ENCODE measurements at regions not wholly inside any gene's neighbourhood (a gene's known extent, or its start where the extent isn't known, plus 50 kb on each side); places are given as distances from the start of the nearest gene placed in this dataset.
"Not testable (repeated sequence)": the region's sequence is repeated elsewhere in the genome, so short reads cannot be mapped to it uniquely, and the experiment has no call there.

DNA sequence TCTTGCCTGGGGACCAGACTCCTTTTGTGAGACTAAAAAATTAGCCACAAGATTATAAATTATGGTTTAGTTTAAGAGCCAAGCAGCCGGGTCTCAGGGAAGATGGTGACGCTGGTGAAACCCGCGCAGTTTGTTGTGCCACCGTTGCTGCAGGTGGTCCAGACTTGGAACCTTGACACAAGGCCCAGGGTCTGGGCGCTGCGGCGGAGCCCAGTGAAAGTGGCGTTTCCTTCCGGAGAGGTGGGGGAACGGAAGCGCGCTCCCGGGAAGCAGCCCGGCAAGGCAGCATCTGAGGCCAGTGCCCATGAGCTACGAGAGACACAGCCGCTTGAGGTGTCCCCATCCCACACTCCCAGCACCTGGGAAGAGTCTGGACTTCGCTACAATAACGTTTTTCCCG is 131.6 kb downstream of the SKIDA1 start:
- TF ChIP-seq, protein P1, sequence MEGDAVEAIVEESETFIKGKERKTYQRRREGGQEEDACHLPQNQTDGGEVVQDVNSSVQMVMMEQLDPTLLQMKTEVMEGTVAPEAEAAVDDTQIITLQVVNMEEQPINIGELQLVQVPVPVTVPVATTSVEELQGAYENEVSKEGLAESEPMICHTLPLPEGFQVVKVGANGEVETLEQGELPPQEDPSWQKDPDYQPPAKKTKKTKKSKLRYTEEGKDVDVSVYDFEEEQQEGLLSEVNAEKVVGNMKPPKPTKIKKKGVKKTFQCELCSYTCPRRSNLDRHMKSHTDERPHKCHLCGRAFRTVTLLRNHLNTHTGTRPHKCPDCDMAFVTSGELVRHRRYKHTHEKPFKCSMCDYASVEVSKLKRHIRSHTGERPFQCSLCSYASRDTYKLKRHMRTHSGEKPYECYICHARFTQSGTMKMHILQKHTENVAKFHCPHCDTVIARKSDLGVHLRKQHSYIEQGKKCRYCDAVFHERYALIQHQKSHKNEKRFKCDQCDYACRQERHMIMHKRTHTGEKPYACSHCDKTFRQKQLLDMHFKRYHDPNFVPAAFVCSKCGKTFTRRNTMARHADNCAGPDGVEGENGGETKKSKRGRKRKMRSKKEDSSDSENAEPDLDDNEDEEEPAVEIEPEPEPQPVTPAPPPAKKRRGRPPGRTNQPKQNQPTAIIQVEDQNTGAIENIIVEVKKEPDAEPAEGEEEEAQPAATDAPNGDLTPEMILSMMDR (IDR thresholded peaks at IDR 0.05; ENCODE audit: extremely low read depth, missing control alignments): no peak
- no peak for DNase-seq (ENCODE audit: low spot score)

GRCh38 chr10:21388589-21388988 is 136.9 kb downstream of the SKIDA1 start:
- DNase-seq (ENCODE audit: low spot score): no peak
- TF ChIP-seq, protein P1 (IDR thresholded peaks at IDR 0.05; ENCODE audit: extremely low read depth, missing control alignments): no peak

DNA sequence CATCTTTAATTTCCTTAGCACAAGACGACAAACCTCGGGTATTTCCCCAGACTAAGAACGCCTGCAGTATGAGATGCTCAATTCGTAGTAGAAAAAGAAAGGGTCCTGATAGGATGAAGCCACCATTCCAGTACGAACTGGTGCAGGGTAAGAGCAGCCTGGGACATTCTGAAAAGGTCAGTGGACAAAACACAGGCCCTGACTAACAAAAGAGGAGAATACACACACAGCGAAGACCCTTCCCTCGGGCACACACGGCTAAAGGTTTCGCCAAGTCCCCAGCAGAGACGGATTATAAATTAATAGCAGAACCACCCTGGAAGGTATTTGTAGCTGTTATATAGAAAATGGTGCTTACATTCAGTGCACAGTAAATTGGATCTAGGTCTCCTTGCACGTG is 137.6 kb downstream of the SKIDA1 start:
- no peak for DNase-seq (ENCODE audit: low spot score)
- TF ChIP-seq, protein P1 (IDR thresholded peaks at IDR 0.05; ENCODE audit: extremely low read depth, missing control alignments): no peak

DNA sequence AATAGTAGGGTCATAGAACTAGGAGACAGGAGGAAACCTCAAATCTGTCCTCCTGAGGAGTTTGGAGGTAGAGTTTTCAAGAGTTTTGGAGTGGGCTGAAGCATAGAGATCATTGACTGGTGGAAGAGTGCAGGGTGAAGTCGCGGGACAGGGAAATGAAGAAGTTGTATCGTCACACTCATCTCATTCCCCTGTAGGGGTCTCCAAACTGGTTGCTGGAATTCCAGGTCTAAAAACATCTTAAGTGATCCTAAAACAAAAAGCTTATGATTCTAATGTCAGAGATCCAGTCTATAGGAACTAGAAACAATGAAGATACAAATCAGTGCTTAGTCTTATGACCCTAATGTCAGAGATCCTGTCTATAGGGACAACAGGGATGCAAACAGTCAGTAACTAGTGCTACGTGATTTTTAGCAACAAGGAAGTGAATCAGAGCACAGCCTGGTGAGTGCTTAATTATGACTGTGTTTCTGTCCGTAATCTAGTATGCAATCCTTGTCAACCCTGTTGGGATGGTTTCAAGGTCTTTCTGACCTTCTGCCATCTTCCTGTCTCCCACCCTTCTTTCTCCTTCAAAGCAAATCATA is 139.4 kb downstream of the SKIDA1 start:
- DNase-seq (ENCODE audit: low spot score): no peak
- TF ChIP-seq, protein P1 (IDR thresholded peaks at IDR 0.05; ENCODE audit: extremely low read depth, missing control alignments): no peak

DNA sequence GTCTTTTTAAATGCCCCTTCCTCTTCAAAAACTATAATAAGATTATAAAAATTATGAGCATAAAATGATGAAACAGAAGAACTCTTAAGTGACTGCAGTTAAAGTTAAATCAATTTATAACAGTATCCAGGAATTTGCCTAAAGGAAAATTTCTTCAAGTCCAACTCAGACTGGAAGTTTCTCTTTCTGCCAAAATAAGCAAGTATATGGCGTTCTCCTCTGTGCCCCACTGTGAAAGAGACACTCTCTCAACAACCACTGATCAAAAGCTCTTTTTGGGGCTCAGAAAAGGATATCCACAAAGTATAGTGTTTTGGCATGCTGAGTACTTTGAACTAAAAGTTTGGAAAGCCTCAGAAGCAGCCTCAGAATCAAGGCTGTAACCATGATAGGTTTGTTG is 139.9 kb downstream of the SKIDA1 start:
- TF ChIP-seq, protein P1 (IDR thresholded peaks at IDR 0.05; ENCODE audit: extremely low read depth, missing control alignments): no peak
- no peak for DNase-seq (ENCODE audit: low spot score)

GRCh38 chr10:21379143-21379542 is 146.3 kb downstream of the SKIDA1 start:
- TF ChIP-seq, protein P1 (IDR thresholded peaks at IDR 0.05; ENCODE audit: extremely low read depth, missing control alignments): no peak
- DNase-seq (ENCODE audit: low spot score): no peak

GRCh38 chr10:21375274-21375673 is 150.2 kb downstream of the SKIDA1 start:
- not testable (repeated sequence) for DNase-seq (ENCODE audit: low spot score)

DNA sequence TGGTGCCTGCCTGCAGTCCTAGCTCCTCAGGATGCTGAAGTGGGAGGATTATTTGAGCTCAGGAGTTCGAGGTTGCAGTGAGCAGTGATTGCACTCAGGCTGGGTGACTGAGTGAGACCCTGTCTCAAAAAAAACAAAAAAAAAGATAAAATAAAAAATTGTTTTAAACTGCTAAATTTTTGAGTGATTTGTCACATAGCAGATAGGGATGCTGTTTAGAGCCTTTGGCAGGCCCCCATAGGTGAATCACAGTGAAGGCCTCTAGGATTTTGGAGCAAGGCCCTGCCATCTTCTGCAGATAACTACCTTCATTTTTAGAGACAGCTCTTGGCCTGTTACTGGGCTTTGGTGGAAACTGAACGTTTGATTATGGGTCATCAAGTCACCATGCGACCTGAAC is 151.6 kb downstream of the SKIDA1 start:
- not testable (repeated sequence) for DNase-seq (ENCODE audit: low spot score)

Measured in GM20000 (cell line).